GM12878 (cell line): ENCODE measurements at regions not wholly inside any gene's neighbourhood (a gene's known extent, or its start where the extent isn't known, plus 50 kb on each side); places are given as distances from the start of the nearest gene placed in this dataset.

ENCODE experiments used
- ATAC-seq: fragments of 200-7000 bp; cut with Tn5 transposase; 3 replicates; pipeline ENCODE4 v1.9.1; 2020; ENCODE audit warnings: mild to moderate bottlenecking, moderate library complexity
- BruUV-seq: library from RNA; stranded (reverse); fragments of 400-500 nt; replicated peaks from 2 replicates; lab custom pipeline; 2021; lab: Mats Ljungman, UMichigan
- CTCF ChIA-PET: fragments of 300-600 bp; sonication (Branson Sonifier 250); formaldehyde crosslinking; extraction: SDS; loops from one replicate; lab custom pipeline; 2021; ENCODE audit warnings: inconsistent platforms; lab: Yijun Ruan, JAX
- POLR2A ChIA-PET: fragments of 350-600 bp; formaldehyde crosslinking; extraction: SDS; loops from one replicate; lab custom pipeline; 2021; ENCODE audit warnings: inconsistent platforms; lab: Charles Lee
- RAD21 ChIA-PET: fragments of 300-600 bp; sonication (Branson Sonifier 250); formaldehyde crosslinking; loops from one replicate; lab custom pipeline; 2023; ENCODE audit warnings: antibody characterized with exemption; ENCODE audit not compliant: unreplicated experiment; lab: Charles Lee
- SMC1A ChIA-PET: fragments of 300-600 bp; sonication (Branson Sonifier 250); formaldehyde crosslinking; loops from one replicate; lab custom pipeline; 2023; ENCODE audit not compliant: unreplicated experiment, uncharacterized antibody; lab: Charles Lee
- DNase-seq: peaks from one replicate; pipeline ENCODE4 v3.0.0-alpha.2; 2011; ENCODE audit warnings: low read depth, low spot score
- FAIRE-seq: peaks from 3 replicates; lab custom pipeline; 2011; peaks lifted over from hg19 to GRCh38; lab: Jason Lieb, UNC
- H2AFZ ChIP-seq: 2 replicates; pipeline ENCODE4 v1.6.0; 2011; ENCODE audit warnings: low read depth, low read length, control low read depth; ENCODE audit not compliant: control insufficient read depth
- H3K27ac ChIP-seq: 2 replicates; pipeline ENCODE4 v1.5.1; 2011; ENCODE audit warnings: control low read depth; ENCODE audit not compliant: control insufficient read depth, insufficient read depth
- H3K27me3 ChIP-seq, 2 experiments: replicated peaks in 1 of 2; 2 replicates each; pipeline versions ENCODE4 v1.6.0 to v1.6.1; 2011; ENCODE audit warnings: low read length in 1 of 2; ENCODE audit not compliant: control insufficient read depth in 2 of 2, insufficient read depth in 2 of 2
- H3K36me3 ChIP-seq, 2 experiments: 2 replicates each; pipeline ENCODE4 v1.5.1; 2011; ENCODE audit warnings: low read length in 1 of 2; ENCODE audit not compliant: control insufficient read depth in 2 of 2, insufficient read depth in 2 of 2
- H3K4me1 ChIP-seq: 2 replicates; pipeline ENCODE4 v1.6.1; 2011; ENCODE audit warnings: mild to moderate bottlenecking, low read length, moderate library complexity, mixed read lengths; ENCODE audit not compliant: control insufficient read depth, insufficient read depth
- H3K4me2 ChIP-seq: 2 replicates; pipeline ENCODE4 v1.6.0; 2011; ENCODE audit warnings: control low read depth; ENCODE audit not compliant: control insufficient read depth, insufficient read depth
- H3K4me3 ChIP-seq: fragments of 200-600 bp; sonication (generic); 2 replicates; pipeline ENCODE4 v1.5.1; 2016
- H3K79me2 ChIP-seq: 2 replicates; pipeline ENCODE4 v1.6.0; 2011; ENCODE audit warnings: low read length; ENCODE audit not compliant: control insufficient read depth, insufficient read depth
- H3K9ac ChIP-seq: 2 replicates; pipeline ENCODE4 v1.8.0; 2011; ENCODE audit warnings: low read length, control low read depth, mixed read lengths; ENCODE audit not compliant: control insufficient read depth, insufficient read depth
- H3K9me3 ChIP-seq: replicated peaks from 3 replicates; pipeline ENCODE4 v1.5.1; 2011; ENCODE audit warnings: mild to moderate bottlenecking, low read length; ENCODE audit not compliant: control insufficient read depth, insufficient read depth
- H4K20me1 ChIP-seq: 2 replicates; pipeline ENCODE4 v1.6.0; 2011; ENCODE audit not compliant: control insufficient read depth, insufficient read depth
- CREB1 ChIP-seq: IDR thresholded peaks from 2 replicates; pipeline ENCODE4 v1.6.1; 2012; ENCODE audit warnings: low read depth, mild to moderate bottlenecking, inconsistent platforms
- EED ChIP-seq: sonication (generic); IDR thresholded peaks from 2 replicates; pipeline ENCODE4 v1.6.1; 2016; ENCODE audit warnings: antibody characterized with exemption, low read depth
- IKZF1 ChIP-seq: fragments of 450-650 bp; conservative IDR thresholded peaks from 2 replicates; pipeline ENCODE4 v1.6.1; 2017; ENCODE audit warnings: antibody characterized with exemption, mild to moderate bottlenecking
- JUND ChIP-seq: IDR thresholded peaks from 2 replicates; pipeline ENCODE4 v1.6.1; 2012; ENCODE audit warnings: low read depth, mild to moderate bottlenecking, low read length, improper control_type of control experiment, moderate library complexity
- LARP7 ChIP-seq: fragments of 450-650 bp; IDR thresholded peaks from 2 replicates; pipeline ENCODE4 v1.6.1; 2017; ENCODE audit warnings: mild to moderate bottlenecking
- NFIC ChIP-seq: IDR thresholded peaks from 2 replicates; pipeline ENCODE4 v1.6.1; 2012; ENCODE audit warnings: low read depth, mild to moderate bottlenecking, inconsistent platforms, low read length, moderate library complexity
- NR2F1 ChIP-seq: fragments of 450-650 bp; conservative IDR thresholded peaks from 2 replicates; pipeline ENCODE4 v1.6.1; 2017; ENCODE audit warnings: mild to moderate bottlenecking
- RAD51 ChIP-seq: fragments of 450-650 bp; IDR thresholded peaks from 2 replicates; pipeline ENCODE4 v1.6.1; 2016; ENCODE audit warnings: moderate library complexity, mild to moderate bottlenecking, inconsistent platforms
- SP1 ChIP-seq: IDR thresholded peaks from one replicate; pipeline ENCODE4 v1.6.1; 2011; ENCODE audit warnings: low read depth, low read length
- SPI1 ChIP-seq: IDR thresholded peaks from 2 replicates; pipeline ENCODE4 v1.6.1; 2011; ENCODE audit warnings: low read depth, mild to moderate bottlenecking, low read length, moderate library complexity, borderline replicate concordance; ENCODE audit not compliant: insufficient read depth
- WGBS: methylation state at CpG from one replicate; pipeline ENCODE4 v1.1.6; 2016; ENCODE audit warnings: low lambda C conversion rate; ENCODE audit not compliant: insufficient replicate concordance, insufficient coverage; ENCODE audit errors: missing lambda C conversion rate; 5-methylcytosine and 5-hydroxymethylcytosine counted together
- in situ Hi-C: fragments of 300-500 bp; cut with MboI; formaldehyde crosslinking; loops from 9 replicates; pipeline ENCODE4 v1.14.3; 2018; ENCODE audit warnings: mixed read lengths
- intact Hi-C: fragments of 100-400 bp; cut with micrococcal nuclease; formaldehyde crosslinking; loops from one replicate; pipeline ENCODE4 v1.14.2; 2022; ENCODE audit not compliant: unreplicated experiment
- TF ChIP-seq, protein P1 (sequence below): fragments of 450-650 bp; IDR thresholded peaks from 2 replicates; pipeline ENCODE4 v1.6.1; 2014; ENCODE audit warnings: mild to moderate bottlenecking

DNA sequence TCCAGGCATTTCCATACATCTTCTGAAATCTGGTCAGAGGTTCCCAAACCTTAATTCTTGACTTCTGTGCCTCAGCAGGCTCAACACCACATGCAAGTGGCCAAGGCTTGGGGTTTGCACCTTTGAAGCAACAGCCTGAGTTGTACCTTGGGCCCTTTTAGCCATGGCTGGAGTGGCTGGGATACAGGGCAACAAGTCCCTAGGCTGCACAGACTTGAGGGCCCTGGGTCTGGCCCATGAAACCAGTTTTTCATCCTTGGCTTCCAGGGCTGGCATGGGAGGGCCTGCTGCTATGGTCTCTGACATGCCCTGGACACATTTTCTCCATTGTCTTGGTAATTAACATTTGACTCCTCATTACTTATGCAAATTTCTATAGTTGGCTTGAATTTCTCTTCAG lies 988.8 kb upstream of the CNTNAP5 start:
- intact Hi-C loops = no loop called here

DNA sequence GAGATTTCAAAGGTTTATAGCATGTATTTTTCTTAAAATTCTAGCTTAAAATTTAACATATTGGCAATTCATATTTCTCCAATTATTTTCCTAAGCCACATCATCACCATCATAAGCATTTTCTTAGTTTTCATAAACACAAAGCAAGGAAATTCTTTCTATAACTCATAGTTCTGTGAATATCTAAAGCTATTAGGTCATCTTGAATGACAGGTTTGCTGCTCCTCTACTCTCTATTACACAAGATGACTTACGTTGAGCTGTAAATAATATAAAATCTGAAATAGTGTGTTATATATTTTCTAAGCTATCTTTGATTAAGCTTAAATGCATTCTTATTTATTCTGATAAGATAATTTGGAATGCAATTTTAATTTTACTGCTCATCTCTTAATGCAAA lies 984.6 kb upstream of the CNTNAP5 start:
- DNase-seq (no peak), ATAC-seq (no peak), FAIRE-seq (no peak)
- RAD21 ChIA-PET = no interaction called here
- Histone ChIP-seq H3K9ac (no peak overlapping the region), H3K4me1 (no peaks in the 10 kb centered on the region), H3K36me3 (no peaks in the 10 kb centered on the region), H3K27ac (no peak overlapping the region), H2AFZ (no peak overlapping the region), H3K4me3 (no peak overlapping the region), H3K4me2 (no peak overlapping the region), H3K9me3 (no peaks in the 10 kb centered on the region), H4K20me1 (no peaks in the 10 kb centered on the region), H3K79me2 (no peaks in the 10 kb centered on the region), H3K27me3 (no peaks in the 10 kb centered on the region)
- POLR2A ChIA-PET = no interaction called here
- in situ Hi-C loops (no loop called here), intact Hi-C loops (no loop called here)
- 0% methylated on average over 1 of the region's 1 CpG for WGBS
- BruUV-seq = no TSS peak
- TF ChIP-seq JUND = no peak
- TF ChIP-seq, protein P1, sequence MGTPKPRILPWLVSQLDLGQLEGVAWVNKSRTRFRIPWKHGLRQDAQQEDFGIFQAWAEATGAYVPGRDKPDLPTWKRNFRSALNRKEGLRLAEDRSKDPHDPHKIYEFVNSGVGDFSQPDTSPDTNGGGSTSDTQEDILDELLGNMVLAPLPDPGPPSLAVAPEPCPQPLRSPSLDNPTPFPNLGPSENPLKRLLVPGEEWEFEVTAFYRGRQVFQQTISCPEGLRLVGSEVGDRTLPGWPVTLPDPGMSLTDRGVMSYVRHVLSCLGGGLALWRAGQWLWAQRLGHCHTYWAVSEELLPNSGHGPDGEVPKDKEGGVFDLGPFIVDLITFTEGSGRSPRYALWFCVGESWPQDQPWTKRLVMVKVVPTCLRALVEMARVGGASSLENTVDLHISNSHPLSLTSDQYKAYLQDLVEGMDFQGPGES = no peak
- TF ChIP-seq NR2F1 = no peak
- TF ChIP-seq SPI1 = no peak
- no peak for TF ChIP-seq LARP7
- TF ChIP-seq SP1 = no peak
- CTCF ChIA-PET = no interaction called here
- SMC1A ChIA-PET = no interaction called here

More for the DNA sequence above, 988.8 kb upstream of the CNTNAP5 start:
- SMC1A ChIA-PET = no interaction called here
- RAD21 ChIA-PET = no interaction called here
- Histone ChIP-seq H3K4me3 (no peak overlapping the region), H3K9ac (no peak overlapping the region), H3K79me2 (no peaks in the 10 kb centered on the region), H4K20me1 (no peaks in the 10 kb centered on the region), H3K36me3 (no peaks in the 10 kb centered on the region)
- FAIRE-seq (no peak), DNase-seq (no peak), ATAC-seq (no peak)
- POLR2A ChIA-PET = no interaction called here
- CTCF ChIA-PET = no interaction called here
- no peak for TF ChIP-seq EED
- no peak for TF ChIP-seq NR2F1
- TF ChIP-seq CREB1 = no peak
- no peak for TF ChIP-seq RAD51
- TF ChIP-seq NFIC = no peak
- no peak for TF ChIP-seq IKZF1
- TF ChIP-seq, all 136 proteins: peak for 0
- in situ Hi-C loops = no loop called here
- no TSS peak for BruUV-seq
- H3K27ac ChIP-seq = no peak overlapping the region
- no peak overlapping the region for H2AFZ ChIP-seq
- H3K27me3 ChIP-seq = no peaks in the 10 kb centered on the region
- no peaks in the 10 kb centered on the region for H3K9me3 ChIP-seq
- no peaks in the 10 kb centered on the region for H3K4me1 ChIP-seq
- no peak overlapping the region for H3K4me2 ChIP-seq
